ENCODE measurements at regions not wholly inside any gene's neighbourhood (a gene's known extent, or its start where the extent isn't known, plus 50 kb on each side); places are given as distances from the start of the nearest gene placed in this dataset.

DNA sequence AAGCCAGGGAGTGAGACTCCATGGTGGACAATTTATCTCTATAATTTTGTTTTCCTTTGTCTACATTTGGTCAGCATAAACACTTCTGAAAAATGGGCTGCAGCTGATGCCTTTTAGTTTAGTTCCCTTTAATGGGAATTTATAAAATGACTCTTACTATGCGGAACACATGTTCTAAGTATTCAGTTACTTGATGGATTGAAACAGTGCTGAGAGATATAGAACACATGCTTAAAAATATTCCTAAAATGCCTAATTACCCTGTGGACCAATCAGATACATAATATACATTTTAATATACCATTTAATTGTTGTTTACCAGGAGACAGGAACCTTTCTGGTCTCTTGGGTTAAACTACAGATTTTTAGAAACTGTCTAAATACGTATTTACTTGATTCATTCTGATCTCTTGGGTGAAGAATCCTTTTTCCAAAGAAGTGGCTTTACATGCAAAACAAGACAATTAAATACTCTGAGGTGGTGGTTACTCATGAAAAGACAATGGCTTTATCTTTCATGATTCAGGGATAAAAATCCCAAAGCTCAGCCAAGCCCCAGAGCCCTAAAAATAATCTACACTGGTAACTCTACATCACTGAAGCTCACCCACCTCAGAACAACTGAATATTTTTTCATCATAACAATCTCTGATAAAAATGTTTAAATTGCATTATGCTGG is 128.1 kb upstream of the SERTAD2 start:
- 83 to 100% methylated on average over 2 of the region's 2 CpGs for WGBS, 2 donors (ENCODE audit: low coverage in 1 of 2)

DNA sequence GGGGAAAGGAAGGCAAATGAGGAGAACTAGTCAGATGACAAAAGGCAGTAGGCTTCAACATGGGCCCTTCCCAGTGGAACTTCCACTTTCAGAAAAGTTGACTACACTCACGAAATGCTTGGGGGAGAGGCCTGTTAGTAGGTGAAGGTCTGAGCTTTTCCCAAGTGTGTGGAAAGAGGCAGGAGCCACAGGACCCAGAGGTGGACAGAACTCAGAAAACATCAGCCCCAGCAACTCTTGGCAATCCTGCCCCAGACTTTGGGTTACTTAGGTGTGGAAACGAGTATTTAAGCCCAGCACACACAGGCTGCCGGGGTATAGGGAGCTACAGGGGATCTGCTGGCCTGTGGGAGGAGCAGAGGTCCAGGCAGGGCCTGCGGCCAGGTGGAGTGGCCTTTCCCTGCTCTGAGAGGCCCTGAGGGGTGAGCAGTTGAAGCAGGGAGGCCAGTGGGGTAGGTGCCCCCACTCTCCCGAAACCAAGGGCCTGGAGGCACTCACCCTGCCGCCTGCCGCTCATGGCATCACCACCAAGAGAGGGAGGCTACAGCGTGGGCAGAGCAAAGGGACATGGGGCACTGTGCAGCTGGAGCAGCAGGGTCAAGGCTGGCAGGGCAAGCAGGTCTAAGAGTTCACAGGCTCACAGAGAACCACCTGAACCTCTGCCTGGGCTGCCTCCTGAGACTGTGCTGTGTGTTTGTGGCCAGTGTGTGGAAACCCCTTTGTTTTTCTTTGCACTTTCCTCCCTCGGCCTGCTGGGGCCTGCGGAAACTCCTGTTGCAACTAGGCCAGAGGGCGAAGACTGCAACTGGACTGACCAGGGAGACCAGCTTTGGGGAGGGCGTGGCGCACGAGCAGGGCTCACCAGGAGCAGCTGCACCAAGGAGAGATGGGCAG is 130.7 kb upstream of the SERTAD2 start:
- Histone ChIP-seq H3K27ac (no peak overlapping the region), H3K4me1 (peaks cover 0 to under 1% (median 0%) of the 10 kb centered on the region in 3 donors), H3K36me3 (no peaks in the 10 kb centered on the region), H3K4me3 (no peak overlapping the region), H3K27me3 (no peaks in the 10 kb centered on the region), H3K9me3 (no peaks in the 10 kb centered on the region)
- ATAC-seq = no peak
- WGBS, 2 donors (ENCODE audit: low coverage in 1 of 2) = 67 to 100% methylated on average over 1 of the region's 14 CpGs
- no peak for TF ChIP-seq EP300 (IDR thresholded peaks at IDR 0.05)
- TF ChIP-seq, protein P1, sequence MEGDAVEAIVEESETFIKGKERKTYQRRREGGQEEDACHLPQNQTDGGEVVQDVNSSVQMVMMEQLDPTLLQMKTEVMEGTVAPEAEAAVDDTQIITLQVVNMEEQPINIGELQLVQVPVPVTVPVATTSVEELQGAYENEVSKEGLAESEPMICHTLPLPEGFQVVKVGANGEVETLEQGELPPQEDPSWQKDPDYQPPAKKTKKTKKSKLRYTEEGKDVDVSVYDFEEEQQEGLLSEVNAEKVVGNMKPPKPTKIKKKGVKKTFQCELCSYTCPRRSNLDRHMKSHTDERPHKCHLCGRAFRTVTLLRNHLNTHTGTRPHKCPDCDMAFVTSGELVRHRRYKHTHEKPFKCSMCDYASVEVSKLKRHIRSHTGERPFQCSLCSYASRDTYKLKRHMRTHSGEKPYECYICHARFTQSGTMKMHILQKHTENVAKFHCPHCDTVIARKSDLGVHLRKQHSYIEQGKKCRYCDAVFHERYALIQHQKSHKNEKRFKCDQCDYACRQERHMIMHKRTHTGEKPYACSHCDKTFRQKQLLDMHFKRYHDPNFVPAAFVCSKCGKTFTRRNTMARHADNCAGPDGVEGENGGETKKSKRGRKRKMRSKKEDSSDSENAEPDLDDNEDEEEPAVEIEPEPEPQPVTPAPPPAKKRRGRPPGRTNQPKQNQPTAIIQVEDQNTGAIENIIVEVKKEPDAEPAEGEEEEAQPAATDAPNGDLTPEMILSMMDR (IDR thresholded peaks at IDR 0.05) = no peak
- TF ChIP-seq POLR2A (IDR thresholded peaks at IDR 0.05) = no peak
- TF ChIP-seq POLR2AphosphoS5 (IDR thresholded peaks at IDR 0.05) = no peak

More for the DNA sequence above, 128.1 kb upstream of the SERTAD2 start:
- no peak for ATAC-seq
- TF ChIP-seq EP300 (IDR thresholded peaks at IDR 0.05) = no peak
- no peak for TF ChIP-seq POLR2AphosphoS5 (IDR thresholded peaks at IDR 0.05)
- no peak for TF ChIP-seq POLR2A (IDR thresholded peaks at IDR 0.05)
- TF ChIP-seq, protein P1 (IDR thresholded peaks at IDR 0.05) = no peak
- Histone ChIP-seq H3K27ac (no peak overlapping the region), H3K4me1 (peaks cover 0 to 6% (median 0%) of the 10 kb centered on the region in 3 donors), H3K36me3 (no peaks in the 10 kb centered on the region), H3K27me3 (no peaks in the 10 kb centered on the region), H3K4me3 (no peak overlapping the region), H3K9me3 (no peaks in the 10 kb centered on the region)

DNA sequence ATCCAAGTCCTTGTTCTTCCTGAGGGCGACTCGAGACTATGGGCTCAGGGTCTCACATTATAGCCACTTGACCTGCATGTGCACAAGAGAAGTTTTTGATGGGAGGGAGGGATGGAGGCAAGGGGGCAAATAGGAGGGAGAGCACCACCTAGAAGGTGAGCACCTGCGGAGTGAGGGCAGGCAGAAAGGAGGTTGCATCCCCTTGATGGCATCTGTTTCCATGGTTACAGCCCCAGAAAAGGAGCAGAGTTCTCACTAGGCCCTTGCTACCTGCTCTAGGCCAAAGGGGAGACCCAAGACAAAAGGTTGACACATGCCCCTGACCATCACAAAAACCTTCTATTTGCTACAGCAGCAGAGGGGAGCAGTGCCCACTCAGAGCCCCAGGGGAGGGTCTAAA is 131.5 kb upstream of the SERTAD2 start:
- ATAC-seq = no peak
- WGBS, 2 donors (ENCODE audit: low coverage in 1 of 2) = 100% methylated on average over 1 of the region's 3 CpGs; no CpG with 5 or more reads in 1 of the 2 donors
- TF ChIP-seq POLR2A (IDR thresholded peaks at IDR 0.05) (no peak), EP300 (IDR thresholded peaks at IDR 0.05) (no peak), POLR2AphosphoS5 (IDR thresholded peaks at IDR 0.05) (no peak)
- TF ChIP-seq, protein P1 (IDR thresholded peaks at IDR 0.05) = no peak

DNA sequence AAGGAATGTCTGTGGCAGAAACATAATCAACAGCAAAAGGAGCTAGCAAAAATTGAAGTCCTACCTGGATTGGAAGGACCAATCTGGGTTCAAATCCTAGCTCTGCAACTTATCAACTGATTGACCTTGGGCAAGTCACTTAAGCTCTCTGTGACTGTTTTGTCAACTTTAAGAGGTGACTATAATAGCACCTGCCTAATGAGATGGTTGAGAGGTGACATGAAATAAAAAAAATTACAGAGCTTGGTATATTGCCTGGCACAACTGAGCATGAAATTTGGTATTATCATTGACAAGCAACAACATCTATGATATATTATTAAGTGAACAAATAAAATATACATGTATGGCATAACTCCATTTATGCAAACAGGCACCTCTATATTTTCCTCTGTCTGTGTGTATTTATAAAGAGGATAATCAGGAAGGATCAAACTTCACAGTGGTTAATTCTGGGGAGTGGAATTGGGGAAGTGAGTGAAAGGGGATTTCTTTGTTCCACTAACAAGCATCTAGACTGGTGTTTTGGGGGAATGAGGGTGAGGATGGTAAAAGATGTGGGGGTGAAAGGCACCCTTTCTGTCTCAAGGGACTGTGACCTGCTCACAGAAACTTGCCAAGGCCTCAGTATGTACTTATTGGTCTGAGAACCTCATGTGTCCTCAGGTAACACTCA is 132.8 kb upstream of the SERTAD2 start:
- Histone ChIP-seq H3K36me3 (no peaks in the 10 kb centered on the region), H3K4me3 (no peak overlapping the region), H3K27me3 (no peaks in the 10 kb centered on the region), H3K9me3 (no peaks in the 10 kb centered on the region), H3K27ac (no peak overlapping the region), H3K4me1 (no peaks in the 10 kb centered on the region)
- no peak for TF ChIP-seq POLR2A (IDR thresholded peaks at IDR 0.05)
- TF ChIP-seq EP300 (IDR thresholded peaks at IDR 0.05) = no peak
- TF ChIP-seq, protein P1 (IDR thresholded peaks at IDR 0.05) = no peak
- TF ChIP-seq POLR2AphosphoS5 (IDR thresholded peaks at IDR 0.05) = no peak
- ATAC-seq = no peak

More for the DNA sequence above, 131.5 kb upstream of the SERTAD2 start:
- Histone ChIP-seq H3K27ac (no peak overlapping the region), H3K4me1 (no peaks in the 10 kb centered on the region), H3K36me3 (no peaks in the 10 kb centered on the region), H3K4me3 (no peak overlapping the region), H3K9me3 (no peaks in the 10 kb centered on the region), H3K27me3 (no peaks in the 10 kb centered on the region)
